ENCODE measurements at regions not wholly inside any gene's neighbourhood (a gene's known extent, or its start where the extent isn't known, plus 50 kb on each side); places are given as distances from the start of the nearest gene placed in this dataset.

DNA sequence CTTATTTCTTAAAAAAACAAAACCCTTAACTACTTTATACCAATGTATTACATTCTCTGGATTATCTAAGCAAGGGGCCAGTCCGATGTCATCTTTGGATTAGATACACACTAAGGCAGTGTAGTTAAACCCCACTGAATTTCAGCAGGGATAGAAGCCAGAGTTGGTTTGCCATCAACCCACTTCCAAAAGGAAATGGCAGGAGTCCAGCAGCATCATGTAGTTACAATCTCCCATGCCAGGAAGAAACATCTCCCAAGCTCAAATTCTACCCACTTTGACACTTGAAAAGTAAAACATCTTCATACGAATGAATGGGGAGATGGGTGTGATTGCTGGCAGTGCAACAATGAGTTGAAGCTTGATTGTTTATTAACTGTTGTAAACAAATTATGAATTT is 203.5 kb upstream of the PLXNC1 start:
- DNase-seq (ENCODE audit: low read depth in 1 of 2, low spot score in 1 of 2): no peak

DNA sequence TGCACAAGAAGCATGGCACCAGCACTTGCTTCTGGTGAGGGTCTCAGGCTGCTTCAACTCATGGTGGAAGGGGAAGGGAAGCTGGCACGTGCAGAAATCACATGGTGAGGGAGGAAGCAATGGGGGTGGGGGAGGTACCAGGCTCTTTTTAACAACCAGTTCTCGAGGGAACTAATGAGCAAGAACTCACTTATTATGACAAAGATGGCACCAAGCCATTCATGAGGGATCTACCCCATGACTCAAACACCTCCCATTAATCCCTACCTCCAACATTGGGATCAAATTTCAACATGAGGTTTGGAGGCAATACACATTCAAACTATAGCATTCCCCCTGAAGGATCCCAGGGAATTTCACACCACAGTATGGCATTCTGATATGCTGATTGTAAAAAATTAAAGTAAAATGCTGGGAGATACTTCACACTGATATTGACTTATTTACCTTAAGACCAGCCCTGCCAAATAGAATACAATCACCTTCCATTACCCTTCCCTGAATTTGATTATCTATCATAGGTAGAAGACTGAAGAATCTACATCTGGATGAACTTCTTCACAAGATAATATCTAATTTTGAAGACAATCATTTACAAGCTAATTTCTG is 201.7 kb upstream of the PLXNC1 start:
- DNase-seq (ENCODE audit: low read depth in 1 of 2, low spot score in 1 of 2): no peak

DNA sequence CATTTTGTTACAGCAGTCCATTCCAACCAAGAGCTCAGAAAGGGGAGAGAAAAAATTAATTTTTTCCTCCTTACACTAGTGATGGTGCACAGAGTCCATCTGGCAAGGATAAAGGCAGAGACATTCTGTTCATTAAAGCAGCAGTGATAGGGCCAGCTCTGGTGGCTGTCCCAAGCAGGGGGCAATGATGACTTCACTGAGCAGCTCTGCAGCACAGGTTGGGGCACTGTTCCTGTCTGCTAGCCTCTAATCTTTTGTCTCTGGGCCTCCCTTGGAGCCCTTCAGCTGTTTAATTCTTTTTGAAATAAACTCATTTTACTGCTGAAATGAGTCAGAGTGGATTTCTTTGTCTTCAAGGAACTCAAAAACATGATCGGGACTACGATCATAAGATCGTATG is 200.9 kb upstream of the PLXNC1 start:
- DNase-seq (ENCODE audit: low read depth in 1 of 2, low spot score in 1 of 2): no peak

DNA sequence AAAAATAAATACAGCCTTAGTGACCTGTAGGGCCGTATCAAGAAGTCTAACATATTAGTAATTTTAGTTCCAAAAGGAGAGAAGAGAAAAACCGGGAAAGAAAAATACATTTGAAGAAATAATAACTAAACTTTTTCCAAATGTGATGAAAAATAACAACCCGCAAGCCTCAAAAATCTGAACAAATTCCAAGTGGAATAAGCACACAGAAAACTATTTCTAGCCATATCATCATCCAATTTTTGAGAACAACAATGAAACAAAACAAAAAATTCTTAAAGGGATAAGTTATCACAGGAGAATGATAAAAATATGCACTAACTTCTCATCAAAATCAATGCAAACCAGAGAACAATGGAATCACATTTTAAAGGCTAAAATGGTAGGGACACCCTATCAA is 198.1 kb upstream of the PLXNC1 start:
- DNase-seq (ENCODE audit: low read depth in 1 of 2, low spot score in 1 of 2): no peak

DNA sequence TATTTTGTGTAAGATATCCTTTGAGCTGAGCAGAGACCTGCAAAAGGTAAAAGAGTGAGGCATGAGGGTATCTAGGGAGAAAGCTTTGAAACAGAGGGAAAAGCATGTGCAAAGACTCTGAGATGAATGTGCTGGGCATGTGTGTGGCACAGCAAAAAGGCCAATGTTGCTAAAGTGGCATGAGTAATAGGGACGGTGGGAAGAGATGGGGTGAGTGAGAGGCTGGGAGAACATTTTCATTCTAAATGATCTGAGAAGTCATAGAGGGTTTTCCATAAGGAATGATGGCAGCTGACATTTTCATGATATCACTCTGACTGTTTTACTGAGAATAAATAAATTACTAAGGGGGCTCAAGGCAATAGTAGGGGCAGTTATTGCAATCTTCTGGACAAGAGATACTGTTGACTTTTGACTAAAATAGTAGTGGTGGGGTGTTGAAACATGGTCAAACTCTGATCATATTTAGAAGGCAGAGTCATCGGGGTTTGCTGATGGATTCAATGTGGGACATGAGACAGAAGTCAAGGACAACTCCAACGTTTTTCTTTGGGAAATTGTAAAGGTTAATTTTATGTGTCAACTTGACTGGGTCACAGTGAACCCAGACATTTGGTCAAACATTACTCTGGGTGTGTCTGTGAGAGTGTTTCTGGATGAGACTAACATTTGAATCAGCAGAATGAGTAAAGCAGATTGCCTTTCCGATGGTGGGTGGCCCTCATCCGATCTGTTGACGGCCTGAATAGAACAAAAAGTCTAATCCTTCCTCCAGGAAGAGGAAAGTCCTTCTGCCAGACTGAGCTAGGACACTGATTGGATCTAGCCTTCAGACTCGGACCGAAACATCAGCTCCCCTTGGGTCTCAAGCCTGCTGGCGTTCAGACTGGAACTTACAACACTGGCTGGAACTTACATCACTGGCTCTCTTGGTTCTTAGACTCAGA is 193.9 kb upstream of the PLXNC1 start:
- DNase-seq (ENCODE audit: low read depth in 1 of 2, low spot score in 1 of 2): no peak

DNA sequence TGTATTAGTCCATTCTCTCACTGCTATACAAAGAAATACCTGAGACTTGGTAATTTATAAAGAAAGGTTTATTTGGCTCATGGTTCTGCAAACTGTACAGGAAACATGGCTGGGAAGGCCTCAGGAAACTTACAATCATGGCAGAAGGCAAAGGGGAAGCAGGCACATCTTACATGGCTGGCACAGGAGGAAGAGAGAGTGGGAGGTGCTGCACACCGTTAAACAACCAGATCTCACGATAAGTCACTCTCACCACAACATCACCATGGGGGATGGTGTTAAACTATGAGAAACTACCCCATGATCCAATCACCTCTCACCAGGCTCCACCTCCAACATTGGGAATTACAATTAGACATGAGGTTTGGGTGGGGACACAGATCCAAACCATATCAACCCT is 191.8 kb upstream of the PLXNC1 start:
- DNase-seq (ENCODE audit: low read depth in 1 of 2, low spot score in 1 of 2): no peak

DNA sequence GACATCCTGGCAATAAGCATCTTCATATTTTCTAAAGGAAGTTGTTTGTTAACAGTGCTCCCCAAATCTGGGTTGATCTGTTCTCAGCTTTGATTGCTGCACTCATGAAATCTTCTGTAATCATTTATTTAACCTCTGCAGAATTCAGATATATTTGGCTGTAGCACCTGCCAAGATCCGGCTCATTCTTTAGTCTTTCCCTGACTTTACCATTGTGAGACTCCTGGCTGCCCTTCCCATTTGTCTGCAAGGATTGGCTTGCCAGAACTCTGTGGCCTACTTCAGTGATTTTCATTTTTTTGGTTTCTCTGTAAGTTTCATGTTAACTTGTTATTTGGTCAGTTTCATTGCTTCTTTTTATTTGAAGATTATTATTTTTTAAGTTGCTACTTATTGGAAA is 191.2 kb upstream of the PLXNC1 start:
- DNase-seq (ENCODE audit: low read depth in 1 of 2, low spot score in 1 of 2): no peak

DNA sequence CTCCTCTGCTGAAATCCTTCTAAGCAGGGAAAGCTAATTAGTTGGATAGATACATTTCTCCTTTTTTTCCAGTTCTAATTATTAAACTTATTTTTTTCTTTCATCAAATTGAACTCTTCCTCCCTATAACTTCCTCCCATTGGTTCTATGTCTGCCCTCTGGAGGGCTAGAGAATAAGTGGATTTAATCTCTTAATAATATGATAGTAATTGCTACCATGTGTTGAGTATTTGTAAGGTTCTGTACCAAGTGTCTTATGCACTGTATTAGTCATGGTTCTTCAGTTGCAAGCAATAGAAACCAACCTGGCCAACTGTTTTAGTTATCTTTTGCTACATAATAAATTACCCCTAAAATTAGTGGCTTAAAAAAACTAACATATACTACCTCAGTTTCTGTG is 190.5 kb upstream of the PLXNC1 start:
- no peak for DNase-seq (ENCODE audit: low read depth in 1 of 2, low spot score in 1 of 2)

DNA sequence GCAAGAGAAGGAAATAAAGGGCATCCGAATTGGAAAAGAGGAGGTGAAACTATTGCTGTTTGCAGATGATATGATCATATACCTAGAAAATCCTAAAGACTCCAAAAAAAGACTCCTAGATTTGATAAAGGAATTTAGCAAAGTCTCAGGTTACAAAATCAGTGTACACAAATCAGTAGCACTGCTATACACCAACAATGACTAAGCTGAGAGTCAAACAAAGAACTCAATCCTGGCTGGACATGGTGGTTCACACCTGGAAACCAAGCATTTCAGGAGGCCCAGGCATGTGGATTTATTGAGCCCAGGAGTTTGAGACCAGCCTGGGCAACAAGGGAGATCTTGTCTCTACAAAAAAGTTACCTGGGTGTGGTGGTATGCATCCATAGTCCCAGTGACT is 188.7 kb upstream of the PLXNC1 start:
- DNase-seq (ENCODE audit: low read depth in 1 of 2, low spot score in 1 of 2): no peak

DNA sequence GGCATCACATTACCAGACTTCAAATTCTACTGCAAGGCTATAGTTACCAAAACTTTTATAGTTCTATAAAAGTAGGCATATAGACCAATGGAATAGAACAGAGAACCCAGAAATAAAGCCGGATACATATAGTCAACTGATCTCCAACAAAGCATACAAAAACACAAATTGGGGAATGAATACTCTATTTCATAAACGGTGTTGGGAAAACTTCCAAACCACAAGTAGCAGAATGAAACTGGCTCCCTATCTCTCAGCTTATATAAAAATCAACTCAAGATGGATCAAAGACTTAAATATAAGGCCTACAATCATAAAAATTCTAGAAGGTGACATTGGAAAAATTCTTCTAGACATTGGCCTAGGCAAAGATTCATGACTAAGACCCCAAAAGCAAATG is 187.9 kb upstream of the PLXNC1 start:
- no peak for DNase-seq (ENCODE audit: low read depth in 1 of 2, low spot score in 1 of 2)

DNA sequence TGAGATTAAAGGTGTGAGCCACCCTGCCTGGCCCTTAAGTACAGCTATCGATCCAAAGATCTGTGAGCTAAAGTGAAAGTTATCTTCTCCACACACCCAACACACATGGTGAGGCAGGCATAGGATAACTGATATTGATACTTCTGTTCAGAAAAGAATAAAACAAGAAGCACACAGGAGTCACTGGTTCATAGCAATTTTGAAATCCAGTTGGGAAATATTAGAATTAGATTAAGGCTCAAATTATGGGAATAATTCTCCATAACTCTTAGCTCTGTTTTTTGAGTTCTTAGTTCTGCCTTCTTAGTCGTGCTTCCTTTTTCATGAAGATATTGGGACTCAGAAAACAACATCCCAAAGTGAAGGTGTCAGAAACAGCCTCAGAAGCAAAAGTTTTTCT is 186.0 kb upstream of the PLXNC1 start:
- no peak for DNase-seq (ENCODE audit: low read depth in 1 of 2, low spot score in 1 of 2)

DNA sequence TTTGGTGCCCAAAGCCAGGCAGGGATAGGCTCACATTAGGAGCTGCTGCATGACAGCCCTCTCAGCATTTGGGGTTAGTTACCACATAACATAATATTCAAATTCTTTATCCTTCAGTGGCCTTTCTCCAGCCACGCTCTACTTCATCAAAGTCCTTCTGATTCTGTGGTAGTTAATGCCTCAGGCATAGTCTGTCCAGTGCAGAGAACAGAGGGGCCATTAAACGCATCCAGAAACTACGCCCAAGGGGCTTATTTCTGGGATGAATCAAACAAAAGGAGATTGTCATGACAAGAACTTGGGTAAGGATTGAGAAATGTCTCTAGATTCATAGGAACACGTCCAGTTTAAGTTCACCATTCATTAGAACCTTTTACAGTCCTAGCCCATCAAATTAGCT is 183.4 kb upstream of the PLXNC1 start:
- no peak for DNase-seq (ENCODE audit: low read depth in 1 of 2, low spot score in 1 of 2)

DNA sequence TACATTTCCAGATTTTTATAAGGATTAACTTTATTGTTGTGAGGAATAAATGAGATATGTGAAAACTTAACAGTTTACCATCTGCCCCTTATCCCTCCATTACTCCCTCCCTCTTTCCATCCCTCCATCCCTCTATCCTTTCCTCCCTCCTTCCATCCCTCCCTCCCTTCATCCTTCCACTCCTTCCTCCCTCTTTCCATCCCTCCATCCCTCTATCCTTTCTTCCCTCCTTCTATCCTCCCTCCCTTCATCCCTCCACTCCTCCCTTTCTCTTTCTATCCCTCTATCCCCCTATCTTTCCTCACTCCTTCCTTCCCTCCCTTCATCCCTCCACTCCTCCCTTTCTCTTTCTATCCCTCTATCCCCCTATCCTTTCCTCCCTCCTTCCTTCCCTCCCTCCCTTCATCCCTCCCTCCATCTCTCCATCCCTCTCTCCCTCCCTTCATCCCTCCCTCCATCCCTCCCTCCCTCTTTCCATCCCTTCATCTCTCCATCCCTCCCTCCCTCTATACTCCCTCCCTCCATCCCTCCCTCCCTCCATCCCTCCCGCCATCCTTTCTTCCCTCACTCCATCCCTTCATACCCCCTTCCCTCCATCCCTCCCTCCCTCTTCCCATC is 181.8 kb upstream of the PLXNC1 start:
- no peak for DNase-seq (ENCODE audit: low read depth in 1 of 2, low spot score in 1 of 2)

DNA sequence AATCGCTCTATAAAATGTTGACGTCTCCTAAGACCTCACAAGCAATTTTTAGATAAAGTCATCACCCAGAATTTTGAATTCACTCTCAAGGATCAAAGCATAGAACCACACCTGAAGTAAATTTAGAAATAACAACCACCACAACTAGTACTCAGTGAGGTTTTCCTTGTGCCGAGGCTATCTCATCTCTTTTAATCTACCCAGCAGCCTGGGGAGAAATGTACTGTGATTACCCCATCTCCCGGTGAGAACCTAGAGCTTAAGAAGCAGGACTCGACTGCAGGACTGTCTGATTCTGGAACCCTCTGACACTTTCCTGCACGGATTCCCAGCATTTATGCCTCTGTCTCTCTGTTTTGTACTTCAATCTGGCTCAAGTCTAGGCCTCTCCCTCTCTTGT is 180.9 kb upstream of the PLXNC1 start:
- DNase-seq (ENCODE audit: low read depth in 1 of 2, low spot score in 1 of 2): no peak

DNA sequence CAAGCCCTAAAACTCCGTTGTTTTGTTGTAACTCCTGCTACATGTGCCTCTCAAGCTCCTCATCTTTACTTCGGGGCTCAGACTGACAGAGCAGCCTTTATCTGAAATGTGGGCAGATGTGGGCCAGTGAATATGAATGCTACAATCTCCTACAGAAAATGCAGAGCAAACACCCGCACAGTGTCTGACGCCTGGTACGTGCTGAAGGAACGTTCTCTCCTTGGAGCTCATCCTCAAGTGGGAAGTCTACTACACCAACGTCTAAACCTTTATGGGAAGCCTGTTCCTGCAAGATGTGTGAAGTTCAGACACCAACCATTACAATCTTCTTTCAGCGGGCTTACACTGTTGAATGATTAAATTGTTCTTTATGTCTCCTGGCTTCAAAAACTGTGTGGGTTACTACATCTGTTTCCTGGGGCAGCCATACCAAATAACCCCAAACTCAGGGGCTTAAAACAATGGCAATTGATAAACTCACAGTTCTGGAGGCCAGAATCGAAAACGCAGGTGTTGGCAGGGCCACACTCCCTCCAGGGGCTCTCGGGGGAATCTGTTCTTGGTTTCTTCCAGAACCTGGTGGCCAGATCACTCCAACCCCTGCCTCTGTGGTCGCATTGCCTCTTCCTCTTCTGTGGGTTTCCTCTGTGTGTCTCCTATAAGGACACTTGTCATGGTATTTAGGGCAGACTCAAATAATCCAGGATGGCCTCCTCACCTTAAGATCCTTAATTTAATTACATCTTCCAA is 179.7 kb upstream of the PLXNC1 start:
- no peak for DNase-seq (ENCODE audit: low read depth in 1 of 2, low spot score in 1 of 2)

DNA sequence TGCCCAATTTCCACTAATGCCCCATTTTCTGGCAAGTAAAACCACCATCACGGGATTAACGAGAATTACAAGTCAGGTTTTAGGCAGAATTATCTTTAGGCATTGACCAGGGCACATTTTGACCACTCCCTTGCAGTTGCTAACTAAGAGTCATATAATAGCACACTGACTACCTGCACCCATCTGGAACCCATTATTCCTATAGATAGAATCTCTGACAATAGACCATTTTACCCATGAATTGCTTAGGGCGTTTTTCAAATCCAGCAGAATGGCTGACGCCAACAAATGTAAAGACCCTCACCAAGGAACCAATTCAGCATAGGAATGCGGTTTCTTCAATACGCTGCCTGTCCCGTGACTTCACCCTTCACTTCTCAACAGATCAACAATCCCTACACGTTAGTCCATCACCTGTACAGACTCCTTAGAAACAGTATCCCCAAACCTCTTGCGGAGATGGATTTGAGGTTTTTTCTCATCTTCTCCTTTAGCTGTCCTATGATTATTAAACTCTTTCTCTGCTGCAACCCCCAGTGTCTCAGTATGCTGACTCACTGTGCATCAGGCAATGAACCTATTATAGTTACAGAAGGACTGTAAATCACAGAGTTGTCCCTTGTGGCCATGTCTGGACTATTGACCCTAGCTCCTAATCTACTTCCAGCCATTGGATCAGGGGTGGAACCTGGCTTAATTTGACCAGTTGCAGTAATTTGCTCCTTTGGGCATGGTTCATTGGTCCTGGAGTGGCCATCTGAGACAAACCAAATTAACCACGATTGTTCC is 177.3 kb upstream of the PLXNC1 start:
- DNase-seq (ENCODE audit: low read depth in 1 of 2, low spot score in 1 of 2): no peak

DNA sequence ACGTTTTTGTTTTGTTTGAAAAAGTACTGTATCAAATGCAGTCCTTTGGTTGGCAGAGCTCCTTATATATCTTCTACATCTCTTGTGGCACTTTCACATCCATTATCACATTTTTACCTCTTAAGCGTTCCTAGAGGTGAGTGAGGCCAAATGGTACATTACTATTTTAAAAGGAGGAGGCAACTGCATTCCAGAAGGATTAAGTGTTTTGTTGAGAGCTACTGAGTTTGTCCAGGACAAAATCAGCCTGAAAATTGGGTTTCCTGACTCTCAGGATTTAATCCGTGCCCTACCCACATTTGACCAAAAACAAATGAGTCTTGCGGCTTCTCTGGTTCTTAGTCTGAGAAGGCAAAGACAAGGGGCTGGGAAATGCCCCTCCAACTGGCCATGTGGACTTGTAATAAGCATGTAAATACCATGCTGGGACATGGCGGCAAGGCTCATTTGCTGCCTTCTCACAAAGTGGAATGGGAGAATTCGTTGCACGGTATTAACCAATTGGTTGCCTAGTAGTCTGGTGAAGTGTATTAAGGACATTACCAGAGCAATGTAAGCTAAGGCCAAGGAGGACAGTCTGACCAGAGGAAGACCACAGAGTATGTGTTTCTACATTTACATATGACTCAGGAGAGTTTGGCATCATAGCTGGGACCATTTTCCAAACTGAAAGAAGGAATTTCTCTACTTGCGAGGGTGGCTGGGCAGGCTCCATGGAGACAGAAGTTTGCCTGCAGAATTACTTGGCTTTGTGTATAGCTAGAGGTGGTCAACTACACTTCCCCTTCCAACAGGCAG is 175.8 kb upstream of the PLXNC1 start:
- no peak for DNase-seq (ENCODE audit: low read depth in 1 of 2, low spot score in 1 of 2)

DNA sequence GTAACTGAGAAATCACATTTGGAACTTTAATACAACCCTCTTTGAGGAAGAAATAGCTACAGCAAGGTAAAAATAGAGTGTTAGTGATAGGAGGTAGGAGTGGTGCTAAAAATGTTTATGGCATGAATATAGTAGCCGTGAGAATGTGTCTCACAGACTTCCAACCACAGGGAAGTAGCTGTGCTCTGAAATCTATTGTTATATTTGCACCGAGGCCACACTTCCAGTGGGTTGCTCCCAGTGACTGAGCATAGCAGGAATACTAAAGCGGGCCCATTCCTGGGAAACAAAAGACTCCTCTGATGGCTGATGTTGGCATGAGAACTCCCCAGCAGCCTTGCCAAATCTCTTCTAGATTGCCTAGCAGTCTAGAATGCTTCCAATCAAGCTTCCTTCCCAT is 174.1 kb upstream of the PLXNC1 start:
- DNase-seq (ENCODE audit: low read depth in 1 of 2, low spot score in 1 of 2): no peak

DNA sequence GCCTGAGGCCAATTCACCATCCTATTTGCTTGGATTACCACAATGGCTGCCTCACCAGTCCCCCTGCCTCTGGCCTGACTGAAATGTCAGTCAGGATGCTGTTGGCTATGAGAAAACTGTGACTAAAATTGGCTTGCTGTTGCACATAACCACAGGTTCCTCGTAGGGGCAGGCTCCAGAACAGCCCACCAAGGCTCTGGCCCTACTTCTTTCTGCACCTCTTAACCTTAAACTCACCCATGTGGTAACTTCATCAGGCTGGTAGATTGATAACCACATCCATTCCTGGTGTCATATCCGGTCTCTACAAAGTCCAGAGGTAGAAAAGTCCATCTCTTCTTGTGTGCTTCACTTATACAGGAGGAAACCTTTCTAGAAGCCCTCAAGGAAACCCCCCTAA is 172.4 kb upstream of the PLXNC1 start:
- no peak for DNase-seq (ENCODE audit: low read depth in 1 of 2, low spot score in 1 of 2)

DNA sequence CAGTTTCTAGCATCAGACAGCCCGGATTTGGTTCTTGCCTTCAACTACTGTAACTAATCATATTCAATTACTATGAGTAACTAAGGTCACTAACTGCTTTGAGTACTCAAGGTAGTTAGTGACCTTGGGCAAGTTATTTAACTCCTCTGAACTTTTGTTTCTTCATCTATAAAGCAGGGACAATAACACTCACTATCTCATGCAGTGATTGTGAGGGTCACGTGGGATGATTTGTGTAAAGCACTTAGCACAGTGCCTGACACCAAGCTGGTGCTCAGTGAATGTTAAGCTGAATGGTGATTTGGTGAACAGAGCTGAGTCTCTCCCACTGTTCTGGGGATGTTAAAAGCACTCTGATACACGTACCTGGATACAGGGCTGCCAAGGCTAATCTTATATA is 171.3 kb upstream of the PLXNC1 start:
- no peak for DNase-seq (ENCODE audit: low read depth in 1 of 2, low spot score in 1 of 2)
